SHP77 (cell line): ENCODE measurements at regions not wholly inside any gene's neighbourhood (a gene's known extent, or its start where the extent isn't known, plus 50 kb on each side); places are given as distances from the start of the nearest gene placed in this dataset.
A peak's percentile ranks its signal among the peaks of the same experiment; 100 is the strongest.
"Not testable (repeated sequence)": the region's sequence is repeated elsewhere in the genome, so short reads cannot be mapped to it uniquely, and the experiment has no call there.

ENCODE experiments used
- DNase-seq, 2 experiments: peaks; one replicate each; lab custom pipeline; 2025; lab: John Stamatoyannopoulos, UW

DNA sequence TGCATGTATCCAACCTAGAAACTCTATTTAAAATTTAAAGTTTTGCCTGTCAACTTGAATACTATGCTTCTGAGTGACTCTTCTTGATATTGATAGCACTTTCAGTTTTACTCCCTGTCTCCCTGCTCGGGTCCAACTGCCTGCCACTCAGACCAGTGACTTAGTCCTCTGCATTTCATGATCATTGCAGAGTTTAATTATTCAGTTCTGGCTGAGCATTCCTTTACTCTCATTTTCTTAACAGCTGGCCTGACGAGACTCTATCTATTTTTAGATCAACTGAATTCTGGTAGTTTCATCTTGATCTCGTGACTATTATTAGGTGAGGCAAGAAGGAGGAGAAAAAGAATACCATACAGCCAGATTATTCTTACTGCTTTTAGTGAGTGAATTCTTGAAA is 617.4 kb downstream of the SI start:
- DNase-seq: no peak

DNA sequence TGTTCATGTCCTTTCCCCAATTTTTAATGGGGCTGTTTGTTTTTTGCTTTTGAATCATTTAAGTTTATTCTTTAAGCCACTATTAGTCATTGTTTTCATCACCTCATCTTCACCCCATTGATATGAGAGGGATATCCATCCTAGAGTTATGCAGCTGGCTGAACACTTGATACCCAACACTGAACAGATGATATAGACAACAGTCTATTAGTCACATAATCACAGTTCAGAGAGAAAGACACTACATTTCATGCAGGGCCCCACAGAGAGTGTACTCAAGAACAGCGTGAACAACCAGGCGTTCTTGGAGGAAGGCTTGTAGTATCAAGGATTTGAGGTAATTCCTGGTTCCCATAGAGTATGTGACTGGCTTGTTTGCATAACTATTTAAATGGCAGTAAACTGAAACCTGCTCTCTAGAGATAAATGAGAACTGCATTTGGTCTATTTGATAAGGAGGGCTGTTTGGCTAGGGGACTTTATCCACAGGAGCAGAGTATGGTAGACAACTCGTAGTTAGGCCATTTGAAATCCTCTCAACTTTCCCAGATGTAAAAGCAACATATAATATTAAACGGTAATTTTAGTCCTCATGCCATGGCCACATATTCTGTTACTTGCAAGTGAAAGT is 618.7 kb downstream of the SI start:
- no peak for DNase-seq

DNA sequence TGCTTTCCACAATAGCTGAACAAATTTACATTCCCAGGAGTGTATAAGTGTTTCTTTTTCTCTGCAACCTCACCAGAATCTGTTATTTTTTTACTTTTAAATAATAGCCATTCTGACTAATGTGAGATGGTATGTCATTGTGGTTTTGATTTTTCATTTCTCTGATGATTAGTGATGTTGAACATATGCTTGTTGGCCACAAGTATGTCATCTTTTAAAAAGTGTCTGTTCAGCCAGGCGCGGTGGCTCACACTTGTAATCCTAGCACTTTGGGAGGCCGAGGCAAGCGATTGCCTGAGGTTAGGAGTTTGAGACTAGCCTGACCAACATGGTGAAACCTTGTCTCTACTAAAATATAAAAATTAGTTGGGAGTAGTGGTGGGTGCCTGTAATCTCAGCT is 619.3 kb downstream of the SI start:
- no peak for DNase-seq

DNA sequence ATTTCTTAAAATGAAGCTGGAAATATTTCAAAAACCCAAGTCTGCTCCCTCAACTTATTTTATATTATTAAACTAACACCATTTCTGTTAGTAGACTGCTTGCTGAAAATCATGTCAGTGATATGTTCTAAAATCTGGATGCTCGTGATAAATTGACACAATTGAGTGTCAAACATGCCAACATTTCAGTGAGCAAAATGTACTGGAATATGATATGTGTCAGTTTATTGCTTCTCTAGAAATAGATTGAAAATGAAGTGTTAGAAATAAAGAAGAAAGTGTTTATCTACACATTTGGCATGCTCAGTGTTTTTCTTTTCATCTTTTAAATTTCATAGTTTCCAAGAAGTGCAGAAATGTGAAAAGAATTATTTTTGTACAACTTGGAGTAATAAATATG is 624.6 kb downstream of the SI start:
- DNase-seq: no peak

DNA sequence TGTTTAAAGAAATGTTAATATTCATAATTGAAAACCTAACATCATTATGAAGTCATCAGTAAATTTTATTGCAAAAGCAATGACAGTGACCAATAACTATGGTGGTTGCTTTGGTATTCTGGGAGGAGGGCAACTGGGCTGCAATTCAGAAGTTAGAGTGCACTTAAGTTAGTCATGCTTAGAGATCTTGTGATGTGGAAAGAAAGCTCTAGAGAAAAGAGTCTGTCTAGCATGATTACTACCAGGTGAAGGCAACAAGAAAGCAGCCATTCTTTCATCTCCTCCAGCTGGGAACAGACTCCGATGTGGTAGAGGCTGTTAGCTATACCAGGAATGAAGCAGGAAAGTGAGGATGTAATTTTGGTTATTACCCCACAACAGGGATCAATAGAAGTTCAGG is 625.6 kb downstream of the SI start:
- no peak for DNase-seq

DNA sequence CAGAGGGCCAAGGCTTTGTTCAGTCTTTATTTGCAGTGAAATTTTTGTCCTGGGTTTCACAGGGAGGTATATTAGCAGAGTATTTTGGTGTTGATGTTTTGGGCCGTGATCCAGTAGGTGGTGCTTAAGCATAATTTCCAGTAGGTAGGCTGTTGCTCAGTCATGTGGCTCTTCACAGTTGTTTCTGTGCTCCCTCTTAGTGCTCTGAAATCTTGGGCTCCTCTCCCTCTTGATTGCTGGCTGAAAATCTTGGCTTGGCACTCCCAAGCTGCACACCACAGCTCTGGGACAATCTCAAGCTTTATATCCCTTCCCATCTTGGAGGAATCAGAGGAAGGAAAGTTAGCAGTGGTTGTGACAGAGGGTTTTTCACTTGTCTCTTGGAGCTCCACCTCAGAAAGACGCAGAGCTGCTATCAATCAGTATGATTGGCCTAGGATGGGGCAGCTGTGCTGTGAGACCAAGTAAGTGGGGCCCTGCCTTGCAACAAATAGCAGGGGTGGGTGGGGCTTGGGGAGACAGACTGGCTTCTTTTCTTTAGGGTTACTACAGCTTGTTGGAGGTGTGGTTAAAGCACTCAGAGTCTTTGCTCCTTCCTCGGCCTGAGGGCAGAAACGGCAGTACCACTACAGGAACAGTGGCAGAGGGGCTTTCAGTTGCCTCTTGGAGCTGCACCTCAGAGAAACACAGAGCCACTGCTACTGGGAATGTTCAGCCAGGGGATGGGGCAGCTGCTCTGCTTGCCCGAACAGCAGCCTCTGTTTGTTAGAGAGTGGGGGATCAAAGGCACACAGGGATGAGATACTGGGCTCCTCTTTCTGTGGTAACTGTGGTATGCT is 627.0 kb downstream of the SI start:
- DNase-seq: no peak

DNA sequence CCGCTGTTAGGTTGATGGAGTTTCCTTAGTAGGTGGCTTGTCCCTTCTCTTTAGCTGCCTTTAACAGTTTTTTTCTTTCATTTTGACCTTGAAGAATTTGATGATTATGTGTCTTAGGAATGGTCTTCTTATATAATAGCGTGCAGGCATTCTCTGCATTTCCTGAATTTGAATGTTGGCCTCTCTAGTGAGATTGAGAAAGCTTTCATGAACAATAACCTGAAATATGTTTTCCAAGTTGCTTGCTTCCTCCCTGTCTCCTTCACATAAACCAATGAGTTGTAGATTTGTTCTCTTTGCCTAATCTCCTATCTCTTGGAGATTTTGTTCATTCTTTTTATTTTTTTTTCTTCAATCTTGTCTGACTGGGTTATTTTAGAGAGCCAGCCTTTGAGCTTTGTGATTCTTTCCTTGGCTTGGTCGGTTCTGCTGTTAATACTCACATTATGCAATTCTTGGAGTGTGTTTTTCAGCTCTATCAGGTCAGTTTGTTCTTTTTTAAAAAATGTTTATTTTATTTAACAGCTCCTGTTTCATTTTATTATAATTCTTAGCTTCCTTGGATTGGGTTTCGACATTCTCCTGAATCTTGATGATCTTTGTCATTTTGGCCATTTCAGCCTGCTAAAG is 627.9 kb downstream of the SI start:
- DNase-seq: no peak

DNA sequence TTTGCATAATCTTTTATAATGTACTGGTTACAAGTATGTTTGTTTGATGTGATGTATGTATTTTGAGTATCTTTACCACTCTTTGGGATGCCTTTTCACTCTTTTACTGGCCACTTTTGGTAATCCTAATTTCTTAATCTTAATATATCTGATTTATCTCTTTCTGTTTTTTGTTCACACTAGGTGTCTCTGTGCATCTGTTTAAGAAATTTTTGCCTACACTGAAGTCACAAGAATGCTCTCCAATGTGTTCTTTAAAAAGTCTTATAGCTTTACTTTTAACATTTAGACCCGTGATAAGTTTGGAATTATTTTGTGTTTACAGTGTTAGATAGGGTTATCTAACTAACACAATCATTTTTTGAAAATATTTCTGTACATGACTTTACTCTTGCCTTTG is 659.1 kb downstream of the SI start:
- DNase-seq: no peak

DNA sequence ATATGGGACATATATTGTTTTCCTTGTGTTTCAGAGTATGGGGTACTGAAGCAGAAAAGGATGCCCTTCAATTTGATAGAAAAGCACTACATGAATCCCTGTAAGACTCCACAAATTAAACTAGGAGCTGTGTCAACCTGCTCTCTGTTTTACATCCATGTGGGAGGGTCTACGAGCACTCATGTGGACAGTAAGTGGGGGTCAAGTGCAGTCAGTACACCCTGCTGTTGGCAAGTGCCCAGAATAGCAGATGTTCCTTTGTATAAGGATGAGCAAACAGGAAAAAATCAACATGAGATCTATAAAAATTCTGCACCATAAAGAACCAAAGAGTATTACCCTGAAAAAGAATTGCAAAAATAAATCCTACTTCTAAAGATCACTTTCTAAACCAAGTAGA is 659.9 kb downstream of the SI start:
- peak; percentile 96 to 98 for DNase-seq

DNA sequence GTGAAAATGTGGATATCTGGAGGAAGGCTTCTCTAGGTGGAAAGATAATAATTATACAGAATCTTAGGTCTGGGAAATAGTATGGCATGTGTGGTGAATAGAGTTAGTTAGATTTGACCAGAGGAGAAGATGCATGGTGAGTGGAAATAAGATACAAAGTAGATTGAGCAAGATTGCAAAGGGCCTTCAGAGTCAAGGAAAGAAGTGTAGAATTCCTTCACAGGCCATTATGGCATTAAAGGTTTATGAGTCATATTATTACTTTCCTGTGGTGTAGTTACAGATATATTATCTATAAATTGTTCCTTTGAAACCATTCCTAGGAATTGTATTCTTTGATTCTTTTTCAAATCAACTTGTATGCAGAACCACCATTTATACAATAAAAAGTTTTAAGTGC is 660.3 kb downstream of the SI start:
- DNase-seq: no peak

DNA sequence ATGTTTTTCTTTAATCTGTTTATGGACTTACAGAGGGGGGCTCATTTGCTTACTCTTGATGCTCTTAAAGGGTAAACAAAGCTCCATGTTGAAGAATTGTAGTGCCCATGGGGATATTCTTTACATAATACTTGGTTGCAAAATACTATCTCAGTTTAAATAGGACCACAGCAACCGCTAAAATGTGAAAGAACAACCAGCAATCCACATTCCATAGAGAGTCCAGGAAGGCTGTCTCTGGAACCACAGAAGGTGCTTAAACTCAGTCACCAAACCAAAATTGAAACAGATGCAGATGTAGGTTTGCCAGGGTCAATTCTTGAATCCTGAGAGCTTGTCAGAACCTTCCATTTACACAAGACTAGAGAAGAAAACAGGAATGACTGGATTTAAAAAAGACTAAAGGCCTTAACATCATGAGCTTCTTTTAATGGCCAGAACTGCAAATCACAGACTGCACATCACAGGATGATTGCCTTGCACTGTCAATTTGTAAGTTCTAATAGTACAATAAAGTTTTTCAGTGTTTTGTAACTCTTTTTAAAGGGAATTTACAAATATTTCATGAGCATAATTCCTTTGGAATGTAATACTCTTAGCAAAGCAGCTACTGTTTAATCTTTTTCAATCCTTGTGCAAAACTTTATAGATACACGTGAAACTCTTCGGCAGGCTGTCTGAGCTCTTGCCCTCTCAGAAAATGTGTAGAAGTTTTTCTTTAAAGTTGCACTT is 661.6 kb downstream of the SI start:
- DNase-seq: no peak

DNA sequence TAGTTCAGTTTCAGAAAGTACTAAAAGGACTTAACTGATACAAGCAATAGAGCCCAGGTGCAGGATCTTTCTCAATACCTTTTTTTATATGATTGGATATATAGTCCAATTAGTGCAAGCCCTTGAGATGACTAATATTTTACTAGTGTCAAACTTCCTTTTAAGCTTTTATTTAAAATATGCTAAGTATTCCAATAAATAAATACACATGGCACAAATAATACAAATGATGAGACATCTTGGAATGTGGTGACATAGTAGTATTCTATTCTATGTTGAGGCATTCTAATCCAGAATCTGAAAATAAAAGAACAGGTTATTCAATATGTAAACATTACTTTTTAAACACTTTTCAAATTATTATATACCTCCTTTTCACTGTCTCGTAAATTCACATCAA is 670.0 kb downstream of the SI start:
- no peak for DNase-seq

DNA sequence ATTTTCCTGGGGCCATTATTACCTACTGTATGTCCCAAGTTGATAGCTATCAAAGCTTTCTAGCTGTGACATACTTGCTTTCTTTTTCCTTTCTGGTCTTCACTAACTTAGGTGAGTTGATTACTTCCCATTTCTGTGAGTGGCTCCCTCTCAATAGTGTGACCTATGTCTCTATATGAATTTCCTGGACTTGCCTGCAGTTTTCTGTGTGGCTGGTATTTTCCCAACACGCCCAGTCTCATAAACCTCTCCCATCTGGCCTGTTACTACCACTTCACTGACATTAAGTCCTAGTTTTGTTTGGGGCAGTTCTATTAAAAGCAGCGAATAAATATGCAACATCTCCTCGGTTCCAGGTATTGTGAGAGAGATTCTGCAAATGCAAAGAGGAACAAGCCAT is 671.2 kb downstream of the SI start:
- no peak for DNase-seq

DNA sequence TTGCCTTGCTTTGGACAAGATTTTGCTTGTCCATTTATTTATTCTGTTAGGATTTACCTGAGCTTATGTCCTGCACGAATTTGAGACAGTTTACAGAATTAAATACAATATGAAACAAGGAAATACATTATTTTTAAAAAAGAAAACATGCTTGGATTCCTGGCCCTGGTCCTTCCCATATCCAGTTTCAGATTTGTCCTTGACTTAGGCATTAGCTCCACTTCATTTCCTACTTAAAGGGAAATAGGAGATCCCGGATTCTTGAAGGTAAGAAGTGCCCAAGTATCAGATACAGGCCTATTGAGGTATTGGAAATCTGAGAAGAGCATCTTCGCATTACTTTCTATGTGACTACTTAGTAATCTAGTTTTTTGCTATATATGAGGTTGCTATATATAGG is 672.0 kb downstream of the SI start:
- no peak for DNase-seq

DNA sequence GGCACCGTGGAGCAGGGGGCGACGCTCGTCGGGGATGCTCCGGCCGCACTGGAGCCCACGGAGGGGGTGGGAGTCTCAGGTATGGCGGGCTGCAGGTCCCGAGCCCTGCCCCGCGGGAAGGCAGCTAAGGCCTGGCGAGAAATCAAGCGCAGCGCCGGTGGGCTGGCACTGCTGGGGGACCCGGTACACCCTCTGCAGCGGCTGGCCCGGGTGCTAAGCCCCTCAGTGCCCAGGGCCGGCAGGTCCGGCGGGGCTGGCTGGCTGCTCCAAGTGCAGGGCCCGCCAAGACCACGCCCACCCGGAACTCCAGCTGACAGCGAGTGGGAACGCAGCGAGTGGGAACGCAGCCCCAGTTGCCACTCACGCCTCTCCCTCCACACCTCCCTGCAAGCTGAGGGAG is 676.4 kb downstream of the SI start:
- DNase-seq: no peak

DNA sequence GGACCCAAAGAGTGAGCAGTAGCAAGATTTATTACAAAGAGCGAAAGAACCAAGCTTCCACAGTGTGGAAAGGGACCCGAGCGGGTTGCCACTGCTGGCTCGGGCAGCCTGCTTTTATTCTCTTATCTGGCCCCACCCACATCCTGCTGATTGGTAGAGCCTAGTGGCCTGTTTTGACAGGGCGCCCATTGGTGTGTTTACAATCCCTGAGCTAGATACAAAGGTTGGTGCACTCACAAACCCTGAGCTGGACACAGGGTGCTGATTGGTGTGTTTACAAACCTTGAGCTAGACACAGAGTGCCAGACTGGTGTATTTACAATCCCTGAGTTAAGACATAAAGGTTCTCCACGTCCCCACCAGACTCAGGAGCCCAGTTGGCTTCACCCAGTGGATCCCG is 676.9 kb downstream of the SI start:
- not testable (repeated sequence) for DNase-seq

DNA sequence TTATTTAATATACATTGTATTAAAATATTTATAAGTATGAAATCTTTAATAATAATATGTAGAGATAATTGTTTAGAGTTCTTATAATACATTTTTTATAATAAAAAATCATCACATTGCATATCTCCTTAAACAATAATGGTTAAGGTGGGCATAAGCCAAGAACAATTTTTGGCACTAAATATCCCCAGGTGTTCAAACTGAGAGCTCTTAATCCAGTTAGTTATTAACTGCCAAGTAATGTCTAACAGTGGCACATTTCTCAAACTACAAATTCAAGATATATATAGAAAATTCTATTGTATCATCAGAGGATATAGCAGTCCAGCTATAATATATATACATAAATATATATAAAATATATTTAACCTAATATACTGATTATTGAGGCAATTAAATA is 680.8 kb downstream of the SI start:
- DNase-seq: no peak

DNA sequence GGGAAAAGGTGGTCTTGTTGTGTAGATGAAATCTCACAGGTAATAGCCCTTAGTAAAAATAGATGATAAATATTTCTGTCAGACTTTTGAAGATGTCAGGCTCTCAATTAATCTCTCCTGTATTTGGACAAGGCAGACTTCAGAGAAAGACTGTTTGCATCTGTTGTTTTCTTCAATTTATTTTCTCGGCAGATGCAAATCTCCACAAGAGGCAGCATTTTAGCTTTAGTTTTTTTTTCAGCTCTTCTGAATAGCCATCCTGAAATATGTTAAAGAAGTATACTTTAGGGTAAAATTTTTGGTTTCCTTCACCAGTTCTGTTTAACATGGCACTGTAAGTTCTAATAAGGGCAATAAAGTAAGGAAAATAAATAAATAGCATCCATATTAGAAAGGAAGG is 685.1 kb downstream of the SI start:
- DNase-seq: no peak

DNA sequence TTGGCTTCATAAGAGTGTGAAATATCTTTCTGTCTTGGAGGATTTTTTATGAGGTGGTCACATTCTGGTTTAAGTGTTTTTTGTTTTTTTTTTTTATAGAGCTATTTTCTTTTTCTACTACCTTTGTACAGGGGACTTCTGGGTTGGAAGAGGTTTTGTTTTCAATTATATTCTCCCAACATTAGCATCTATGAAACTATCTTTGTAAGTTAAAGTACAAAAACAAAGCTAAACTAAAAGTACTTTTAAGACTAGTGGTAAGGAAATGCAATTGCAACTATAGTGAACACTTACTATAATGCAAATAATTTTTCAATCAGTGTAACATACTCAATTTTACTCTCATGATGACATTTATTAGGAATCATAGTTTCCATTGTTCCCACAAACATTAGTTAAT is 688.2 kb downstream of the SI start:
- DNase-seq: no peak

DNA sequence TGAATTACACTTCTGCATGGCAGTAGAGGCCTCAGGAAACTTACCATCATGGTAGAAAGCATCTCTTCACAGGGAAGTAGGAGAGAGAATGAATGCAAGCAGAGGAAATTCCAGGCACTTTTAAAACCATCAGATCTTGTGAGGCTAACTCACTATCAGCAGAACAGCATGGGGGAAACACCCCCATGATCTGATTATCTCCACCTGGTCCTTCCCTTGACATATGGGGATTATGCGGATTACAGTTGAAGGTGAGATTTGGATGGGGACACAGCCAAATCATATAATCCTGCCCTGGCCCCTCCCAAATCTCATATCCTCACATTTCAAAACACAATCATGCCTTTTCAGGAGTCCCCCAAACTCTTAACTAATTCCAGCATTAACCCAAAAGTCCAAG is 691.1 kb downstream of the SI start:
- no peak for DNase-seq

DNA sequence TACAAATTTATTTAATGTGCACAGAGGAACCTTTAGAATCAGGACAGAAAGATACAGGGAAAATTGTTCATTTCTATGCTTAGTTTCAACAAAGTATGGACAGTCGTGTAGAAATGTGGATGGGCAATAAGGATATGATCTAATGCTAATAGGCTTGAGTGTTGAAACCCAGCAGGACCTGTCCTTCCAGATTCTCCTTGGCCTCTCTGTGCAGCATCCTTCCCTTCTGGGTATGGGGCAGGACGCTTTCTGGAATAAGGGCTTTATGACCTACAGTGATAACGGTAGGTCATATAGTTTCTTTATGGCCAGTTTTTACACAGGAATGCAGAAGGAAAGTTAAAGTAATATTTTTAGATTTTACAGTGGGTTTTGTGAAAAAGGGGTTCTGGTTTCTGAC is 698.1 kb downstream of the SI start:
- no peak for DNase-seq

DNA sequence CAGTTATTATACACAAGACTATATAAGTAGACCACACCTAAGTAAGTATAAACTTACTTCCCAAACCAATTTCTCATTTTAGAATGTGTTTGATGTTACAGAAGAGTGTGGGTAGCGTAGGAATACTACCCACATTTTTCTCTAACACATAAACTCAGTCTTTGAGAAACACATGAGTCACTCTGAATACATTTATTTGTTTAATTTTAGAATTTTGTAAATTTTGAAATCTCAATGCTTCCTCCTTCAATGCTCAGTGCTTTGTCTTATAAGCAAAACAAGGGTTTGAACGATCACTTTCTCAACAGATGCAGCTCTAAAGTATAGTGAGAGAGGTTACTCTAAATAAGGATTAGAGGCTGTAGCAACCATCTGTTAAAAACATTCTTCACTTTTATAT is 700.8 kb downstream of the SI start:
- no peak for DNase-seq

DNA sequence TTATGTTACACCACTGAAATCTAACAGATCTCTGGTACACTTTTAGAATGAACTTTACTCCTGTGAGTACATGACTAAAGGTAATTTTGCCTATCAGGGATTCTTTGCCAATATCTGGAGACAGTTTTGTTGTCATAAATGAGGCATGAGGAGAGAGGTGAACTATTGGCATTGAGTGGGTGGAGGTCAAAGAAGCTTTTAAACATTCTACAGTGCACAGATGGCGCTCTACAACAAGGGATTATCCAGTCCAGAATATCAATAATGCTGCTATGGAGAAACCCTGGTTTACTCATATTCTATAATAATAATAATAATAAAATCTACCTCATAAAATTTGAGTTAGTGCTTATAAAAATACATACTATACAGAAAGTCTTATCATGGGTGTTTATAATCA is 702.3 kb downstream of the SI start:
- no peak for DNase-seq
